SK-N-MC (cell line): ENCODE measurements at regions not wholly inside any gene's neighbourhood (a gene's known extent, or its start where the extent isn't known, plus 50 kb on each side); places are given as distances from the start of the nearest gene placed in this dataset.

Experiments used
- EZH2 ChIP-seq: fragments of 200-600 bp; sonication (generic); IDR thresholded peaks from one replicate; pipeline ENCODE4 v1.6.1; 2017; ENCODE audit warnings: antibody characterized with exemption
- POLR2AphosphoS5 ChIP-seq: IDR thresholded peaks from 2 replicates; pipeline ENCODE4 v1.6.1; 2012; ENCODE audit warnings: mild to moderate bottlenecking, low read depth, low read length, borderline replicate concordance

DNA sequence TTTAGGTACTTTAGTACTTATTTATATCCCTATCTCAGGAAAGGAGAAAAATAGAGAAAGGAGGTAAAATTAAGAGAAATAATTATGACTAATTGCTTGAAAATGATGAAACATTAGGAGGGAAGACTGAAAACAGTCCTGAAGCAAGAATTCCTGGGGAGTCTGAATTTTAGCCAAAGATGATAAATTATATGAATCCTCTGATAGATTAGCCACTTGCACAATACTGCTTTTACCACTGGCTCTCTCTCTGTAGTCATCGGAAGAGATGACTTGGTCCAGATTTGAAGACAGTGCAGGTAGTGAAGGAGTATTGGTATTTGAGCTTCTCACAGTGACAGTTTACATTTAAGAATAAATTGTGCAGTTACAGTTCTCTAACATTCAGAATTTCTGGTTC, 83.8 kb upstream of the CLEC14A start:
- TF ChIP-seq POLR2AphosphoS5 (no peak), EZH2 (no peak)
